ENCODE measurements at regions not wholly inside any gene's neighbourhood (a gene's known extent, or its start where the extent isn't known, plus 50 kb on each side); places are given as distances from the start of the nearest gene placed in this dataset.

- DNase-seq (ENCODE audit: low spot score): peak; percentile 4
Observed at GRCh38 chr4:32148111-32148666, 1428.0 kb downstream of the PCDH7 start.

DNA sequence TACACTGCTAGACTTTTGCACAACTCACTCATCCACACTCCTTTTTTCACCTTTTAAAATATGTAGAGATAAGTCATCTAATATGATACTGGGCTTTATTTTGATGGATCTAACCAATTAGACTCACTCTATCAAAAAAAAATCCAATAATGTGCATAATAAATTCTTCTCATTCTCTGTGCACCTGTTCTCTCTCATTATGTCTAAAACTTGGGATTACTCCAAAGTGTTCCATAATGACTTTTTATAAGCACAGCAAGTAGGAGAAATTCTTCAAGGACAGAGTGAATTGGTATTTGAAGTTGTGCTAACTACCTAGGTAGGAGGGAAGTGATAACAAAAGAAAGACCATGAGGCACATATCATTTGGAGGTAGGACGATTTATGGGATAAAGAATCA, 1438.8 kb downstream of the PCDH7 start:
- no peak for DNase-seq (ENCODE audit: low spot score)

DNA sequence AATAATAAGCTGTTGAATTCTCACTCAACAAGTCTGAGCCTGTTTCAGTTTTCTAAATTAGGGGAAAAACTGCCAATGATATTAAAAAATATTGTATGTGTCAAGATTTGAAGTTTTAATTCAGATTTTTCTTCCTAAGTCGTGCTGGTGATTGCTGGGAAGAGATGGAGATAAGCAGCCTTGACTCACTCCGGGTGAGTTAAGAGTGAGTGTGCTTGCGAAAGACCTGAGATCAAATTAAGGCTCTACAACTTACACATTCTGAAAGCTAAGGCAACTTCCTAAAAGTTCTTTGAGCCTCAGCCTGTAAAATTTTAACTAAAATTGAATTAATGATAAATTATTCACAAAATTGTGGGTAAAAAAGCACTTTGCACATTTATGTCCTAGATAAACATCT, 1441.2 kb downstream of the PCDH7 start:
- no peak for DNase-seq (ENCODE audit: low spot score)

DNA sequence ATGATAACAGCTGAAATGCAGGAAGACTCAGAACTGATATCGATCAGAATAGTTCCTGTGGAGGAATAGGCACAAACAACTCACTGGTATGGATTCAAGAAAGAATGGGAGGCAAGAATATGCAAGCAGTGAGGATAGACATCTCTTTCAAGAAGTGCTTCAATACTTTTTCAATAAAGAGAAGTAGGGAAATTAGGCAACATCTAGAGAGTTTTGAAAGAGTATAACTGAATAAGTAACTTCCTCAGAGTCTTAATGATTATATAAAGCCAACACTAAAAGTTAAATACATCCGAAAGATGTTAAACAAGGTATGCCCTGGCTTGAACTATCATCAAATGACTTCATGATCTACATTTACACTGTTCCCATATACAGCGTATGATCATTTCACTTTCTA, 1443.0 kb downstream of the PCDH7 start:
- DNase-seq (ENCODE audit: low spot score): no peak

- DNase-seq (ENCODE audit: low spot score): no peak
Observed at GRCh38 chr4:32169841-32170240, 1449.7 kb downstream of the PCDH7 start.

- no peak for DNase-seq (ENCODE audit: low spot score)
Observed at GRCh38 chr4:32172086-32172485, 1451.9 kb downstream of the PCDH7 start.

- no peak for DNase-seq (ENCODE audit: low spot score)
Observed at GRCh38 chr4:32172761-32173160, 1452.6 kb downstream of the PCDH7 start.

GRCh38 chr4:32180086-32180485, 1459.9 kb downstream of the PCDH7 start:
- peak; percentile 3 for DNase-seq (ENCODE audit: low spot score)

GRCh38 chr4:32184186-32184585, 1464.0 kb downstream of the PCDH7 start:
- DNase-seq (ENCODE audit: low spot score): no peak

- DNase-seq (ENCODE audit: low spot score): no peak
Observed at GRCh38 chr4:32189130-32189529, 1469.0 kb downstream of the PCDH7 start.

- no peak for DNase-seq (ENCODE audit: low spot score)
Observed at GRCh38 chr4:32189788-32190187, 1469.6 kb downstream of the PCDH7 start.

- DNase-seq (ENCODE audit: low spot score): no peak
Observed at GRCh38 chr4:32191961-32192360, 1471.8 kb downstream of the PCDH7 start.

DNA sequence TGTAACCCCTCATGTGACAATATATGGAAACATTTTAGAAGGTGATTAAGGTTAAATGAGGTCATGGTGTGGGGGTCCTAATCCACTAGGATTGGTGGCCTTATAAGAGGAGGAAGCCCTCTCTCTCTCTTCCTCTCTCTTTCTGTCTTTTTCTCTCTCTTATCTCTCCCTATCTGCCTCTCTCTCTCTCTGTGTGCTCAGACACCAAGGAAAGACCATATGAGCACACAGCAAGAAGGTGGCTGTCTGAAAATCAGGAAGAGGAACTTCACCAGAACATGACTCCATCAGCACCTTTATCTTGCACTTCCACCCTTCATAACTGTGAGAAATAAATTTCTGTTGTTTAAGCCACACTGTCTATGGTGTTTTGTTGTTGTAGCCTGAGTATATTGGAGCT, 1472.2 kb downstream of the PCDH7 start:
- no peak for DNase-seq (ENCODE audit: low spot score)

GRCh38 chr4:32192991-32193390, 1472.8 kb downstream of the PCDH7 start:
- no peak for DNase-seq (ENCODE audit: low spot score)

DNA sequence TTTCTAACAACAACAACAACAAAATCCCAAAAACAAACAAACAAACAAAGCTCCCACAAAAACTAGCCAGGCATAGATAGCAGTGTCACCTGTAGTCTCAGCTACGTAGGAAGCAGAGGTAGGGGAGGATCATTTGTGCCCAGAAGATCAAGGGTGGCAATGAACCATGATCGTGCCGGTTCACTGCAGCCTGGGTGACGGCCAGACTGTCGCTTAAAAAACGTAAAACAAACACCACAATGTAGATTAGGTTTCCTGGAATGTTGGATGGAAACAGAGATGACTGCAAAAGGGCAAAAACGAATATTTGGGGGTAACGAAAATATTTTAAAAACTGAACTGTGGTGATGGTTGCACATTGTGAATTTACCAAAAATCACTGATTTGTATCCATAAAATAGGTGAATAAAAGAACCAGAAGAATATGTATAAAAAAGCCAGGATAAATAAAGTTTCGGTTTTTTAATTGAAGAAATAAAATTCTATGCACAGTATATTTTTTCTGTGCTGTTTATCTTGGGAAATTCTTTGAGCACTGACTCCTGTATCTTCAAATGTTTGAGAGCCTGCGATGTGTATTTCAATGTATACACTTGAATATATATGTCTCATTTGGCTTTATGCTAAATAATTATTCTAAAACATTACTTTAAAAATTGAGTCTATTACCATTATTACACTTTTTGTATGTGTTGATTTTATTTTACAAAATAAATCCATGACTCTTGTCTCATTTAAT, 1477.0 kb downstream of the PCDH7 start:
- no peak for DNase-seq (ENCODE audit: low spot score)

- no peak for DNase-seq (ENCODE audit: low spot score)
Observed at GRCh38 chr4:32199639-32200038, 1479.5 kb downstream of the PCDH7 start.

DNA sequence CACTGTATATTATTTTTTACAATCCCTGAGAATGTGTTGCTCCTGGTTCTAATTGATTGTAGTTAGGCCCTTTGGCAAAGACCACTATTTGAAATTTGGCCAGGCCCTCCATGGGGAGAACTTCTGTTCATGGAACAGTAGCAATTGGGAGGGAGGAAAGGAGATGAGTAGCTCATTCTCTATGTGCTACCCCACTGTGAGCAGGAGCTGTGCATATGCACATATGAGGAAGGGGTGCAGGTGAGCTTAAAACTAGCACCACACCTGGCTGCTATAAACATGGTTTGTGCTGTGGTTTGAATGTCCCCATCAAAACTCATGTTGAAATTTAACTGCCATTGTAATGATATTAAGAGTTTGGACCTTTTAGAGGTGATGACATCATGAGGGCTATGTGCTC, 1483.2 kb downstream of the PCDH7 start:
- DNase-seq (ENCODE audit: low spot score): no peak

DNA sequence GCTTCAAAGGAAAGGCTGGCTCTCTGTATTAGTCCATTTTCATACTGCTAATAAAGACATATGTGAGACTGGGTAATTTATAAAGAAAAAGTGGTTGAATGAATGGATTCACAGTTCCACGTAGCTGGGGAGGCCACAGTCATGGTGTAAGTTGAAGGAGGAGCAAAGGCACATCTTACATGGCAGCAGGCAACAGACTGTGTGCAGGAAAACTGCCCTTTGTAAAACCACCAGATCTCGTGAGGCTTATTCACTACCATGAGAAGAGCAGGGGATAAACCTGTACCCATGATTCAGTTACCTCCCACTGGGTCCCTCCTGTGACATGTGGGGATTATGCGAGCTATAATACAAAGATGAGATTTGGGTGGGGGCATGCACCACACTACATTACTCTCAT, 1486.6 kb downstream of the PCDH7 start:
- no peak for DNase-seq (ENCODE audit: low spot score)

DNA sequence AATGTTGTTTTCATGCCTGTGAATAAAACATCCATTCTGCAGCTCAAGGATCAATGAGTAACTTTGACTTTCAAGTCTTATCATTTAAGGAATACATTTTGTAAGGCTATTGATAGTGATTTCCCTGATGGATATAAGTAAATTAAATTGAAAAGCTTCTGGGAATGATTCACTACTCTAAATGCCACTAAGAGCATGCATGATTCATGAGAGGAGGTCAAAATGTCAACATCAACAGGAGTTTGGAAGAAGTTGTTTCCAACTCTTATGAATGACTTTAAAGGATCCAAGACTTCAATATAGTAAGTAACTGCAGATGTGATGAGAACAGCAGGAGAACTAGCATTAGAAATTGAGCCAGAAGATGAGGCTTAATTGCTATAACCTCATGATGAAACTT, 1487.3 kb downstream of the PCDH7 start:
- DNase-seq (ENCODE audit: low spot score): no peak

- DNase-seq (ENCODE audit: low spot score): no peak
Observed at GRCh38 chr4:32215277-32215676, 1495.1 kb downstream of the PCDH7 start.

- DNase-seq (ENCODE audit: low spot score): no peak
Observed at GRCh38 chr4:32216502-32216901, 1496.3 kb downstream of the PCDH7 start.

DNA sequence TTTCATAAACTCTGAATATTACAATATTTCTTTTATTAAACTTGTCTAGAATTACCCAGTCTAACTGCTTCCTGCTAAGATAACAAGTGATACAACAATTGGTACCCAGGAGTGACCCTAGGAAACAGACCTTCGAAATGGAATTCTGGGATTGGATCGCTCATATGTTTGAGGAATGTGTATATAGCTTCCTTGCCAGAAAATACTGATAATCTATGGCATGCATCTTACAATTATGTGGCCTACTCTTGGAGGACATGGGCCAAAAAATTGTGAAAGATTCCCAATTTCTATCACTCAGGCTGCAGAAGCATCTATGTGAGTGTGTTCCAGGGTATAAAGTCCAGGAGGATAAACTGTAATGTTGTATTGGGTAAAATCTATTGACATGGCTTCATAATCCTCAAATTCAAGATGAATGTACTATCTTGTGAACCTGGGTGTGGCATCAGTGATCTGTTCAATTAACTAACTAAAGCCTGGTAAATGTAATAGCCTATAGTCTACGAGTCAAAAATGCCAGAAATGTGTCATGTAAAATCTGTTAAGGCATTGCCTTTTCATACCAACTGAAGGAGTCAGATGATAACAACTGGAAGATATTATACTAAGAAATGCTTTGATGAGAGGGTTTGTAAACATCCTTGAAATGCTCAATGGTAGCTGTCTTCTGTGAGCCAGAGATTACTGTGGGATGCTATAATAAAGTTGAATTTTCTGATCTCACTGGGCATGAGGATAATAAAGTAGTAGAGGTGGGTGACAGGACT, 1499.3 kb downstream of the PCDH7 start:
- no peak for DNase-seq (ENCODE audit: low spot score)

- no peak for DNase-seq (ENCODE audit: low spot score)
Observed at GRCh38 chr4:32226204-32226603, 1506.0 kb downstream of the PCDH7 start.
